ENCODE measurements at regions not wholly inside any gene's neighbourhood (a gene's known extent, or its start where the extent isn't known, plus 50 kb on each side); places are given as distances from the start of the nearest gene placed in this dataset.

- in situ Hi-C loops (cut with HindIII; ENCODE audit: low sequenced_read_pairs) = no loop called here
These were observed 73.4 kb upstream of the PLS3 start for GRCh38 chrX:115487608-115488007.

- in situ Hi-C loops (cut with HindIII; ENCODE audit: low sequenced_read_pairs) = loop anchor here (5.0 kb wide), 1 partner anchor 66 kb away; no protein-coding TSS in a partner anchor
These were observed 70.2 kb upstream of the PLS3 start for GRCh38 chrX:115490814-115491213.

- in situ Hi-C loops (cut with HindIII; ENCODE audit: low sequenced_read_pairs) = loop anchor here (5.0 kb wide), 1 partner anchor 66 kb away; no protein-coding TSS in a partner anchor
These were observed 69.2 kb upstream of the PLS3 start for GRCh38 chrX:115491766-115492165.

- in situ Hi-C loops (cut with HindIII; ENCODE audit: low sequenced_read_pairs) = loop anchor here (5.0 kb wide), 1 partner anchor 64 kb away; no protein-coding TSS in a partner anchor
These were observed 68.0 kb upstream of the PLS3 start for GRCh38 chrX:115493015-115493414.

GRCh38 chrX:115494161-115494560 lies 66.8 kb upstream of the PLS3 start:
- in situ Hi-C loops (cut with HindIII; ENCODE audit: low sequenced_read_pairs) = loop anchor here (5.0 kb wide), 1 partner anchor 63 kb away; no protein-coding TSS in a partner anchor

- in situ Hi-C loops (cut with HindIII; ENCODE audit: low sequenced_read_pairs) = no loop called here
These were observed 61.7 kb upstream of the PLS3 start for GRCh38 chrX:115499112-115499805.

- in situ Hi-C loops (cut with HindIII; ENCODE audit: low sequenced_read_pairs) = no loop called here
These were observed 57.9 kb upstream of the PLS3 start for GRCh38 chrX:115503099-115503498.

GRCh38 chrX:115504167-115504566 lies 56.8 kb upstream of the PLS3 start:
- in situ Hi-C loops (cut with HindIII; ENCODE audit: low sequenced_read_pairs) = no loop called here
